B cell (primary cell): ENCODE measurements at regions not wholly inside any gene's neighbourhood (a gene's known extent, or its start where the extent isn't known, plus 50 kb on each side); places are given as distances from the start of the nearest gene placed in this dataset.
A peak's percentile ranks its signal among the peaks of the same experiment; 100 is the strongest.

Experiments used
- EZH2 ChIP-seq: IDR thresholded peaks from 2 replicates; pipeline ENCODE4 v1.6.1; 2012; ENCODE audit warnings: borderline replicate concordance, low read depth, mild to moderate bottlenecking, moderate library complexity, low read length; ENCODE audit not compliant: insufficient read depth, poor library complexity, severe bottlenecking
- TF ChIP-seq, protein P1 (sequence below): fragments of 200-600 bp; IDR thresholded peaks from one replicate; pipeline ENCODE4 v1.8.0; 2022; ENCODE audit warnings: antibody characterized with exemption, mild to moderate bottlenecking

DNA sequence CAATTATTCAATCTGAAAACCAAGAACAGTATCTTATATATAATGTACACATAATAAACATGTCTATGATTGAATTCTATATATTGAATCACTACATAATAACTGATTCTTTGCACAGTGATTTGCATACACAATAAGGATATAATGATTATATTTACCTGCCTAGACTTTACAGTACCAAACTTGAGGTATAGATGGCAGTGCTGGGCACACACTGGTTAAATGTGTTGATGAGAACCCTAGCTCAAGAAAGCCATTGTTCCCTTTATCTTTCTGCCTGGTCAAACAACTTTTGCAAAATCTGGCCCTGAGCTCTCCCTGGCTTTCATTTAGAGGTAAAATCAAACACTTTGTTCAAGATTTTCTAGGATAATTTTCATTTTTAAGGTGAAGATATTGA lies 697.7 kb downstream of the TUSC7 start:
- TF ChIP-seq, protein P1, sequence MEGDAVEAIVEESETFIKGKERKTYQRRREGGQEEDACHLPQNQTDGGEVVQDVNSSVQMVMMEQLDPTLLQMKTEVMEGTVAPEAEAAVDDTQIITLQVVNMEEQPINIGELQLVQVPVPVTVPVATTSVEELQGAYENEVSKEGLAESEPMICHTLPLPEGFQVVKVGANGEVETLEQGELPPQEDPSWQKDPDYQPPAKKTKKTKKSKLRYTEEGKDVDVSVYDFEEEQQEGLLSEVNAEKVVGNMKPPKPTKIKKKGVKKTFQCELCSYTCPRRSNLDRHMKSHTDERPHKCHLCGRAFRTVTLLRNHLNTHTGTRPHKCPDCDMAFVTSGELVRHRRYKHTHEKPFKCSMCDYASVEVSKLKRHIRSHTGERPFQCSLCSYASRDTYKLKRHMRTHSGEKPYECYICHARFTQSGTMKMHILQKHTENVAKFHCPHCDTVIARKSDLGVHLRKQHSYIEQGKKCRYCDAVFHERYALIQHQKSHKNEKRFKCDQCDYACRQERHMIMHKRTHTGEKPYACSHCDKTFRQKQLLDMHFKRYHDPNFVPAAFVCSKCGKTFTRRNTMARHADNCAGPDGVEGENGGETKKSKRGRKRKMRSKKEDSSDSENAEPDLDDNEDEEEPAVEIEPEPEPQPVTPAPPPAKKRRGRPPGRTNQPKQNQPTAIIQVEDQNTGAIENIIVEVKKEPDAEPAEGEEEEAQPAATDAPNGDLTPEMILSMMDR = peak; percentile 13
- TF ChIP-seq EZH2 = no peak
